Upper lobe of left lung (tissue), 6 donors: ENCODE measurements at regions not wholly inside any gene's neighbourhood (a gene's known extent, or its start where the extent isn't known, plus 50 kb on each side); places are given as distances from the start of the nearest gene placed in this dataset.

Source experiments
- ATAC-seq, 2 donors: fragments of 200-7000 bp; cut with Tn5 transposase; one replicate each; pipeline ENCODE4 v1.9.1; 2022; ENCODE audit warnings: mild to moderate bottlenecking in 2 of 2, moderate library complexity in 2 of 2; ENCODE audit not compliant: low FRiP score in 2 of 2
- DNase-seq, 2 donors: peaks; one replicate each; pipeline ENCODE4 v3.0.0-alpha.2; 2019 to 2020
- H3K27ac ChIP-seq, 4 donors: fragments of 200-600 bp; sonication (generic); one replicate each; pipeline ENCODE4 v1.5.1; 2016 to 2019
- H3K27me3 ChIP-seq, 4 donors: fragments of 200-600 bp; sonication (generic); one replicate each; pipeline ENCODE4 v1.5.1; 2017 to 2019
- H3K36me3 ChIP-seq, 4 donors: fragments of 200-600 bp; sonication (generic); one replicate each; pipeline ENCODE4 v1.5.1; 2016 to 2019
- H3K4me1 ChIP-seq, 4 donors: fragments of 200-600 bp; sonication (generic); one replicate each; pipeline ENCODE4 v1.5.1; 2018 to 2019
- H3K4me3 ChIP-seq, 4 donors: fragments of 200-600 bp; sonication (generic); one replicate each; pipeline ENCODE4 v1.5.1; 2017 to 2019; ENCODE audit warnings: mild to moderate bottlenecking in 2 of 4, moderate library complexity in 1 of 4
- H3K9me3 ChIP-seq, 4 donors: fragments of 200-600 bp; sonication (generic); one replicate each; pipeline ENCODE4 v1.5.1; 2018 to 2019
- EP300 ChIP-seq, 4 donors: sonication (generic); formaldehyde crosslinking; IDR thresholded peaks; one replicate each; pipeline ENCODE4 v1.5.1; 2017; ENCODE audit warnings: antibody characterized with exemption in 4 of 4, control low read depth in 2 of 4
- POLR2A ChIP-seq, 4 donors: fragments of 450-650 bp; IDR thresholded peaks; one replicate each; pipeline ENCODE4 v1.5.1; 2016 to 2017; ENCODE audit warnings: antibody characterized with exemption in 4 of 4, mild to moderate bottlenecking in 2 of 4
- POLR2AphosphoS5 ChIP-seq, 2 donors: sonication (generic); formaldehyde crosslinking; IDR thresholded peaks; one replicate each; pipeline ENCODE4 v1.5.1; 2017; ENCODE audit warnings: antibody characterized with exemption in 2 of 2
- WGBS, 2 donors: methylation state at CpG; one replicate each; pipeline ENCODE4 v1.1.5; 2017 to 2018; 5-methylcytosine and 5-hydroxymethylcytosine counted together
- TF ChIP-seq, protein P1 (sequence below), 6 experiments: fragments of 450-650 bp in 4 of 6; fragments of 200-600 bp in 2 of 6; sonication (generic) in 2 of 6; IDR thresholded peaks; one replicate each; pipeline ENCODE4 v1.5.1; 2016 to 2019; ENCODE audit warnings: antibody characterized with exemption in 6 of 6
- donor health status: DM: no; HTN: no; CAD: no; lungs with moderate emphysema.
- donor health status: DM: no; HTN: yes; CAD: no; lungs with severe emphysema.

DNA sequence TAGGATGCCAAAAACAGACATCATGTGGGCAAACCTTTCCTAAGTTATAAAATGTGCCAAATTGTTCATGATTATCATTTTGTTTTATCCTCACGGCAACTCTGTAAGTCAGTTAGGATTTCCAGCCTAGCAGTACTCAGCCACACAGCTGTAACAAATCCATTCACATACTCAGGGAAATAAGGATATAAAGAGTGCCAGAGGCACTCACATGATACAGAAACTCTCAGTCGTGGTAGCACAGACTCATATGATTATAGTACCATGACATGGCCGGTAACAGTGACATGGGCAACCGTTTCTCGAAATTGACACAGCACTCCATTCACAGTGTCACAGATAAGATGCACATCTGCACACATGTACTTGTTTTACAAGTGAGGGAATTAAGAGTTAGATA is 344.2 kb downstream of the LRIG3 start:
- ATAC-seq (peak in 1 of 2 donors; percentile 15), DNase-seq (no peak)
- H3K27me3 ChIP-seq = no peaks in the 10 kb centered on the region
- H3K4me3 ChIP-seq = no peak overlapping the region
- no peak overlapping the region for H3K27ac ChIP-seq
- 69 to 74% methylated on average over 5 of the region's 5 CpGs for WGBS, 2 donors
- H3K36me3 ChIP-seq = no peaks in the 10 kb centered on the region
- H3K4me1 ChIP-seq = no peaks in the 10 kb centered on the region
- H3K9me3 ChIP-seq = no peaks in the 10 kb centered on the region
- TF ChIP-seq POLR2A (IDR thresholded peaks at IDR 0.05) = no peak
- TF ChIP-seq, protein P1, sequence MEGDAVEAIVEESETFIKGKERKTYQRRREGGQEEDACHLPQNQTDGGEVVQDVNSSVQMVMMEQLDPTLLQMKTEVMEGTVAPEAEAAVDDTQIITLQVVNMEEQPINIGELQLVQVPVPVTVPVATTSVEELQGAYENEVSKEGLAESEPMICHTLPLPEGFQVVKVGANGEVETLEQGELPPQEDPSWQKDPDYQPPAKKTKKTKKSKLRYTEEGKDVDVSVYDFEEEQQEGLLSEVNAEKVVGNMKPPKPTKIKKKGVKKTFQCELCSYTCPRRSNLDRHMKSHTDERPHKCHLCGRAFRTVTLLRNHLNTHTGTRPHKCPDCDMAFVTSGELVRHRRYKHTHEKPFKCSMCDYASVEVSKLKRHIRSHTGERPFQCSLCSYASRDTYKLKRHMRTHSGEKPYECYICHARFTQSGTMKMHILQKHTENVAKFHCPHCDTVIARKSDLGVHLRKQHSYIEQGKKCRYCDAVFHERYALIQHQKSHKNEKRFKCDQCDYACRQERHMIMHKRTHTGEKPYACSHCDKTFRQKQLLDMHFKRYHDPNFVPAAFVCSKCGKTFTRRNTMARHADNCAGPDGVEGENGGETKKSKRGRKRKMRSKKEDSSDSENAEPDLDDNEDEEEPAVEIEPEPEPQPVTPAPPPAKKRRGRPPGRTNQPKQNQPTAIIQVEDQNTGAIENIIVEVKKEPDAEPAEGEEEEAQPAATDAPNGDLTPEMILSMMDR (IDR thresholded peaks at IDR 0.05) = no peak
- no peak for TF ChIP-seq POLR2AphosphoS5 (IDR thresholded peaks at IDR 0.05)
- TF ChIP-seq EP300 (IDR thresholded peaks at IDR 0.05) = no peak

DNA sequence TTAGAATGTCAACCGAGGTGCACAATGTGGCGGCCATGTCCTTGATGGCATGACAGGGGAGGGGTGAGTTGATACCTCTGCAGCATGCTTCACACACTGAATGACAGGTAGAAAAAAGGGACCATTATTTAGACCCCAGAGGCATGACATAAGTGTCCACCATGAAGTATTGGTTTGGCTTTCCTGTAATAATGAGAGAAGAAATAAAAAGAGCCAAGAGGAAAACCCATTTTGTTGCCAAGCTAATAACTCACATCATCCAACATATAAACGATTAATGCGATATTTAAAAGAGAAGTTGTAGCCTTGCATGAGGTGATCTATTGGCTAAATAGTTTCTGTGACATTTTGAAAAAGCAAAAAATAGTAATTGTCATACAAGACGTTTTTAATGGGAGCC is 343.4 kb downstream of the LRIG3 start:
- WGBS, 2 donors = 65 to 67% methylated on average over 5 of the region's 5 CpGs
- no peak for DNase-seq

DNA sequence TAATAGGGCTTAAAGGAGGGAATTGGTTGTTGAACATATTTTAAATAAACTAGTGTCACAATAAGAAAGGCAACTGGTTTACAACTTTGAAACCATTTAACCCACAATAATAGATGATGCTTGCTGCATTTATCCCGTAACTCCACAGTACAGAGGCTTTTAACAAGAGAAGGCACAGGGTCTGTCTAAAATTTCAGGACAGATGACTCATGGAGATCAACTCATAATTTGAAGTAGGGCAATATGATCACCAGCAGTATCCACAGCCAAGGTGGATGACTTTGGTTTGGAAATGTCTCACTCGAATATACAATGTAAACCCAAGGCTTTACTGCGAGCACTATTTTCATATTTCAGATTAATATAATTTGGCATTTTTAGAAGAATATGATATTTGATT is 340.2 kb downstream of the LRIG3 start:
- DNase-seq (no peak), ATAC-seq (no peak)
- H3K27ac ChIP-seq = no peak overlapping the region
- TF ChIP-seq EP300 (IDR thresholded peaks at IDR 0.05) (no peak), POLR2A (IDR thresholded peaks at IDR 0.05) (no peak)
- H3K4me3 ChIP-seq = no peak overlapping the region
- no peaks in the 10 kb centered on the region for H3K9me3 ChIP-seq
- H3K36me3 ChIP-seq = no peaks in the 10 kb centered on the region
- H3K27me3 ChIP-seq = no peaks in the 10 kb centered on the region
- no peaks in the 10 kb centered on the region for H3K4me1 ChIP-seq
- WGBS, 2 donors = 93 to 95% methylated on average over 3 of the region's 3 CpGs

More for the DNA sequence above, 343.4 kb downstream of the LRIG3 start:
- H3K36me3 ChIP-seq = no peaks in the 10 kb centered on the region
- no peak for TF ChIP-seq POLR2AphosphoS5 (IDR thresholded peaks at IDR 0.05)
- TF ChIP-seq, protein P1 (IDR thresholded peaks at IDR 0.05) = no peak
- TF ChIP-seq EP300 (IDR thresholded peaks at IDR 0.05) = no peak
- TF ChIP-seq POLR2A (IDR thresholded peaks at IDR 0.05) = no peak
- H3K27ac ChIP-seq = no peak overlapping the region
- H3K9me3 ChIP-seq = no peaks in the 10 kb centered on the region
- no peaks in the 10 kb centered on the region for H3K4me1 ChIP-seq
- no peak overlapping the region for H3K4me3 ChIP-seq
- peak in 1 of 2 donors; percentile 40 for ATAC-seq
- no peaks in the 10 kb centered on the region for H3K27me3 ChIP-seq

DNA sequence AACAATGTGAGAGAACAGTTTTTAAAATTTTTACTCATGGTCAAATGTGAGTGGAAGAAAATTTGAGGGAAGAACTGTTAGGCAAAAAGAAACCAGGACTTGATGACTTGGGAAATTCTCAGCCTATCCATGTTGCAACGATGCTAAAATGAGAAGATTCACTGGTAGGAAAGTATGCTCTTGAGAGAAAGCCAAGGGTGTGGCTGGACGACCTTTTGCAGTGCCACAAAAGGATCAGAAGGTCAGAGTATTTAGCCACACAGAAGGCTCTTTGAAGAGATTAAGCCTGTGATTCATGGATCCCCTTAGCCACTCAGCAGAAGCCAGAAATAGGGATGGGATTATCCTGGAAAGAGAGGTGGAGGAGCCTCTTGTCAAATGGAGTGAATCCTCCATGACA is 336.8 kb downstream of the LRIG3 start:
- ATAC-seq = peak in 1 of 2 donors; percentile 71
- no peak overlapping the region for H3K27ac ChIP-seq

DNA sequence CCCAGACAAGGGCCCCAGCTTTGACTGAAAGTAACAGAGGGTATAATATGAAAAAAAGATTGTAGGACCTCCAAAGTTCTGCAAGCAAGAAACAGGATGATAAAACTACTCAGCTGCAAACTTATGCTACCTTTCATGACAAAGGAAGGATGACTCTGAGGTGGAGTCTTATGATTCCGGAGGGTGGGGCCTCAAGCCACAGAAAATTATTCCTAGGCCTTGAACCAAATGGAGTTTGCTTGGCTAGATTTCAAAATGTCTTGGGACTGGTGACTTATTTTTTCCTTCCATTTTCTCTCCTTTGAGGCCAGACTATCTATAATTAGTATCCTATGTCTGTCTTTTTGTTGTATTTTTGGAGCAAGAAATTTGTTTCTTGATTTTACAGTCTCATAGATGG is 336.4 kb downstream of the LRIG3 start:
- Histone ChIP-seq H3K4me3 (no peak overlapping the region), H3K36me3 (no peaks in the 10 kb centered on the region), H3K9me3 (no peaks in the 10 kb centered on the region), H3K27me3 (no peaks in the 10 kb centered on the region), H3K27ac (no peak overlapping the region), H3K4me1 (no peaks in the 10 kb centered on the region)
- TF ChIP-seq POLR2AphosphoS5 (IDR thresholded peaks at IDR 0.05) (no peak), POLR2A (IDR thresholded peaks at IDR 0.05) (no peak), EP300 (IDR thresholded peaks at IDR 0.05) (no peak)
- TF ChIP-seq, protein P1 (IDR thresholded peaks at IDR 0.05) = no peak
- no peak for DNase-seq
- peak in 1 of 2 donors; percentile 42 for ATAC-seq
- WGBS, 2 donors = 67 to 91% methylated on average over 1 of the region's 1 CpG

More for the DNA sequence above, 336.8 kb downstream of the LRIG3 start:
- Histone ChIP-seq H3K9me3 (no peaks in the 10 kb centered on the region), H3K36me3 (no peaks in the 10 kb centered on the region), H3K4me1 (no peaks in the 10 kb centered on the region), H3K27me3 (no peaks in the 10 kb centered on the region), H3K4me3 (no peak overlapping the region)
- 51 to 69% methylated on average over 2 of the region's 2 CpGs for WGBS, 2 donors
- DNase-seq = no peak
- TF ChIP-seq EP300 (IDR thresholded peaks at IDR 0.05) = no peak
- TF ChIP-seq POLR2AphosphoS5 (IDR thresholded peaks at IDR 0.05) = no peak
- TF ChIP-seq POLR2A (IDR thresholded peaks at IDR 0.05) = no peak
- TF ChIP-seq, protein P1 (IDR thresholded peaks at IDR 0.05) = no peak
